ENCODE measurements at regions not wholly inside any gene's neighbourhood (a gene's known extent, or its start where the extent isn't known, plus 50 kb on each side); places are given as distances from the start of the nearest gene placed in this dataset.

DNA sequence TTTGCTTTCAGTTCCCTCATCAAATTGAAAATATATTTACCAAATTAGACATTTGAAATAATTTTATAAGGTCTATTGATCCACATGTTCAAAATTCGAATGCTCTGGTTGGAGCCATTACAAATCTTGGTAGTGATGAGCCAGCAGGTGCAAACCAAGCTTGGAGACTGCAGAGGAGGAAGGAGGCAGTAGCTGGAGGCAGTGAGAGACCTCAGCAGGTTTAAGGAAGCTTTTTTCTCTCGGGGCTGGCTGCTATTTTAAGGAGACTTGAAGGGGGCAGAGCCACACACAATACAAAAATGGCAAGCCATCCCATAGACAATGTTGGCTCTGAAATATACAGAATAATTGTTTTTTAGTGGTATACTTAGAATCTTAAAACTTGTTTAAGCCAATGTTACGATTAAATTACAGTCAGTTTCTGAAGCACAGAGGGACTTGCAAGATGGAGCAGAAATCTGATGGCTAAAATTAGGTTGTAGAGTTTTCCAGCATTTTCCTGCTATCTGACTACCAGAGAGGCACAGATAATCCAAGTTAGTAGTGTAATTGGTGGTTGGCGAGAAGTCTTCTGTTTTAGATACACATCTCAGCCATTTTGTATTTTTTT is 185.8 kb downstream of the SNX10 start:
- TF ChIP-seq TAF1 (IDR thresholded peaks at IDR 0.05; ENCODE audit: low read depth, low read length), result no peak
- TF ChIP-seq, protein P1, sequence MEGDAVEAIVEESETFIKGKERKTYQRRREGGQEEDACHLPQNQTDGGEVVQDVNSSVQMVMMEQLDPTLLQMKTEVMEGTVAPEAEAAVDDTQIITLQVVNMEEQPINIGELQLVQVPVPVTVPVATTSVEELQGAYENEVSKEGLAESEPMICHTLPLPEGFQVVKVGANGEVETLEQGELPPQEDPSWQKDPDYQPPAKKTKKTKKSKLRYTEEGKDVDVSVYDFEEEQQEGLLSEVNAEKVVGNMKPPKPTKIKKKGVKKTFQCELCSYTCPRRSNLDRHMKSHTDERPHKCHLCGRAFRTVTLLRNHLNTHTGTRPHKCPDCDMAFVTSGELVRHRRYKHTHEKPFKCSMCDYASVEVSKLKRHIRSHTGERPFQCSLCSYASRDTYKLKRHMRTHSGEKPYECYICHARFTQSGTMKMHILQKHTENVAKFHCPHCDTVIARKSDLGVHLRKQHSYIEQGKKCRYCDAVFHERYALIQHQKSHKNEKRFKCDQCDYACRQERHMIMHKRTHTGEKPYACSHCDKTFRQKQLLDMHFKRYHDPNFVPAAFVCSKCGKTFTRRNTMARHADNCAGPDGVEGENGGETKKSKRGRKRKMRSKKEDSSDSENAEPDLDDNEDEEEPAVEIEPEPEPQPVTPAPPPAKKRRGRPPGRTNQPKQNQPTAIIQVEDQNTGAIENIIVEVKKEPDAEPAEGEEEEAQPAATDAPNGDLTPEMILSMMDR (IDR thresholded peaks at IDR 0.05; ENCODE audit: control extremely low read depth in 1 of 3, insufficient read depth in 1 of 3, low read depth in 1 of 3, low read length in 3 of 3), result no peak
- TF ChIP-seq EZH2 (IDR thresholded peaks at IDR 0.05; ENCODE audit: low read depth, low read length, severe bottlenecking), result no peak
- TF ChIP-seq EGR1 (IDR thresholded peaks at IDR 0.05; ENCODE audit: borderline replicate concordance, low read depth, low read length), result no peak
- TF ChIP-seq CHD1 (IDR thresholded peaks at IDR 0.05; ENCODE audit: low read depth, low read length), result no peak
- TF ChIP-seq CBX8 (IDR thresholded peaks at IDR 0.05; ENCODE audit: borderline replicate concordance, low read depth, low read length), result no peak
- TF ChIP-seq JUND (IDR thresholded peaks at IDR 0.05; ENCODE audit: low read length), result no peak
- no peak for TF ChIP-seq POLR2A (IDR thresholded peaks at IDR 0.05; ENCODE audit: control extremely low read depth in 1 of 2, low read depth in 2 of 2, low read length in 2 of 2)
- TF ChIP-seq YY1 (IDR thresholded peaks at IDR 0.05; ENCODE audit: low read depth, low read length), result no peak
- TF ChIP-seq RAD21 (IDR thresholded peaks at IDR 0.05 in 1 of 2, conservative IDR thresholded peaks at IDR 0.05 in 1 of 2; ENCODE audit: low read depth in 2 of 2, low read length in 2 of 2), result no peak
- TF ChIP-seq ASH2L (IDR thresholded peaks at IDR 0.05; ENCODE audit: low read length), result no peak
- no peak for TF ChIP-seq GABPA (IDR thresholded peaks at IDR 0.05; ENCODE audit: borderline replicate concordance, insufficient read depth, low read length)
